HepG2 (cell line): ENCODE measurements at regions not wholly inside any gene's neighbourhood (a gene's known extent, or its start where the extent isn't known, plus 50 kb on each side); places are given as distances from the start of the nearest gene placed in this dataset.

ENCODE experiments used
- ASH2L ChIP-seq: fragments of 300-600, 200-600 bp; sonication (generic); IDR thresholded peaks from 2 replicates; pipeline ENCODE4 v1.7.0; 2017; ENCODE audit warnings: low read depth, mild to moderate bottlenecking, moderate library complexity, mixed read lengths, low read length; ENCODE audit not compliant: insufficient read length
- CEBPB ChIP-seq: IDR thresholded peaks from 2 replicates; pipeline ENCODE4 v1.6.1; 2011; ENCODE audit warnings: low read depth, low read length, improper control_type of control experiment, borderline replicate concordance
- FOXA3 ChIP-seq: IDR thresholded peaks from 2 replicates; pipeline ENCODE4 v1.6.1; 2016; ENCODE audit warnings: missing genetic modification reagents, missing compliant biosample characterization
- FOXP1 ChIP-seq, 2 experiments: fragments of 450-650 bp in 1 of 2; IDR thresholded peaks; 2 replicates each; pipeline ENCODE4 v1.6.1; 2017 to 2018; ENCODE audit warnings: antibody characterized with exemption in 1 of 2
- GLI4 ChIP-seq: sonication (generic); formaldehyde crosslinking; IDR thresholded peaks from 2 replicates; pipeline ENCODE4 v1.5.1; 2020; ENCODE audit warnings: missing genetic modification reagents, mild to moderate bottlenecking, moderate library complexity, borderline replicate concordance
- HBP1 ChIP-seq: IDR thresholded peaks from 2 replicates; pipeline ENCODE4 v1.6.1; 2016; ENCODE audit warnings: low read depth, control low read depth
- IRF2 ChIP-seq: IDR thresholded peaks from 2 replicates; pipeline ENCODE4 v1.6.1; 2018; ENCODE audit warnings: missing genetic modification reagents, missing compliant biosample characterization
- MAFF ChIP-seq: IDR thresholded peaks from 2 replicates; pipeline ENCODE4 v1.6.1; 2011; ENCODE audit warnings: low read depth, low read length, improper control_type of control experiment
- MAFK ChIP-seq, 2 experiments: IDR thresholded peaks in 1 of 2; conservative IDR thresholded peaks in 1 of 2; 2 replicates each; pipeline ENCODE4 v1.6.1; 2011; ENCODE audit warnings: improper control_type of control experiment in 2 of 2, low read length in 2 of 2
- SMAD3 ChIP-seq: sonication (generic); formaldehyde crosslinking; IDR thresholded peaks from 2 replicates; pipeline ENCODE4 v1.4.0; 2020; ENCODE audit warnings: missing genetic modification reagents
- SOX5 ChIP-seq: IDR thresholded peaks from 2 replicates; pipeline ENCODE4 v1.6.1; 2016; ENCODE audit warnings: borderline replicate concordance
- ZFX ChIP-seq: sonication (generic); formaldehyde crosslinking; IDR thresholded peaks from 2 replicates; pipeline ENCODE4 v1.4.0; 2020; ENCODE audit warnings: mild to moderate bottlenecking, low read depth, missing genetic modification reagents, moderate library complexity
- ZNF607 ChIP-seq: sonication (generic); formaldehyde crosslinking; IDR thresholded peaks from 2 replicates; pipeline ENCODE4 v1.5.1; 2020; ENCODE audit warnings: missing genetic modification reagents, mild to moderate bottlenecking, borderline replicate concordance
- ZNF891 ChIP-seq: sonication (generic); formaldehyde crosslinking; IDR thresholded peaks from 2 replicates; pipeline ENCODE4 v1.5.0; 2020; ENCODE audit warnings: mild to moderate bottlenecking, missing genetic modification reagents
- TF ChIP-seq, protein P1 (sequence below): sonication (generic); formaldehyde crosslinking; IDR thresholded peaks from 2 replicates; pipeline ENCODE4 v1.5.0; 2020; ENCODE audit warnings: mild to moderate bottlenecking, missing genetic modification reagents
- TF ChIP-seq, protein P2 (sequence below): sonication (generic); formaldehyde crosslinking; IDR thresholded peaks from 2 replicates; pipeline ENCODE4 v1.4.0; 2020; ENCODE audit warnings: missing genetic modification reagents

GRCh38 chrX:13123247-13123856 is 78.9 kb upstream of the FAM9C start (continued):
- TF ChIP-seq, protein P1, sequence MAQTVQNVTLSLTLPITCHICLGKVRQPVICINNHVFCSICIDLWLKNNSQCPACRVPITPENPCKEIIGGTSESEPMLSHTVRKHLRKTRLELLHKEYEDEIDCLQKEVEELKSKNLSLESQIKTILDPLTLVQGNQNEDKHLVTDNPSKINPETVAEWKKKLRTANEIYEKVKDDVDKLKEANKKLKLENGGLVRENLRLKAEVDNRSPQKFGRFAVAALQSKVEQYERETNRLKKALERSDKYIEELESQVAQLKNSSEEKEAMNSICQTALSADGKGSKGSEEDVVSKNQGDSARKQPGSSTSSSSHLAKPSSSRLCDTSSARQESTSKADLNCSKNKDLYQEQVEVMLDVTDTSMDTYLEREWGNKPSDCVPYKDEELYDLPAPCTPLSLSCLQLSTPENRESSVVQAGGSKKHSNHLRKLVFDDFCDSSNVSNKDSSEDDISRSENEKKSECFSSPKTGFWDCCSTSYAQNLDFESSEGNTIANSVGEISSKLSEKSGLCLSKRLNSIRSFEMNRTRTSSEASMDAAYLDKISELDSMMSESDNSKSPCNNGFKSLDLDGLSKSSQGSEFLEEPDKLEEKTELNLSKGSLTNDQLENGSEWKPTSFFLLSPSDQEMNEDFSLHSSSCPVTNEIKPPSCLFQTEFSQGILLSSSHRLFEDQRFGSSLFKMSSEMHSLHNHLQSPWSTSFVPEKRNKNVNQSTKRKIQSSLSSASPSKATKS (CRISPR knock-in tag): no peak
- TF ChIP-seq FOXP1 (IDR thresholded peaks at IDR 0.05) (no peak), FOXP1 (CRISPR knock-in tag; IDR thresholded peaks at IDR 0.05) (peak; percentile 64), ASH2L (peak; percentile 34), IRF2 (no peak), ZNF891 (CRISPR knock-in tag) (no peak), FOXA3 (CRISPR knock-in tag) (peak; percentile 53), HBP1 (CRISPR knock-in tag) (no peak), MAFF (peak; percentile 43; the same call in 1 of the 2 replicates), CEBPB (0 out of 2 replicates have a peak, but pooled peaks have one; percentile 25), ZNF607 (CRISPR knock-in tag) (no peak), GLI4 (no peak), ZFX (0 out of 2 replicates have a peak, but pooled peaks have one; percentile 24), MAFK (conservative IDR thresholded peaks at IDR 0.05 in 1 of 2, IDR thresholded peaks at IDR 0.05 in 1 of 2; ENCODE audit: low read length in 2 of 2) (peak; percentile 62 to 71), SOX5 (CRISPR knock-in tag) (peak; percentile 46; the same call in 1 of the 2 replicates), SMAD3 (CRISPR knock-in tag) (0 out of 2 replicates have a peak, but pooled peaks have one; percentile 24)
- TF ChIP-seq, protein P2, sequence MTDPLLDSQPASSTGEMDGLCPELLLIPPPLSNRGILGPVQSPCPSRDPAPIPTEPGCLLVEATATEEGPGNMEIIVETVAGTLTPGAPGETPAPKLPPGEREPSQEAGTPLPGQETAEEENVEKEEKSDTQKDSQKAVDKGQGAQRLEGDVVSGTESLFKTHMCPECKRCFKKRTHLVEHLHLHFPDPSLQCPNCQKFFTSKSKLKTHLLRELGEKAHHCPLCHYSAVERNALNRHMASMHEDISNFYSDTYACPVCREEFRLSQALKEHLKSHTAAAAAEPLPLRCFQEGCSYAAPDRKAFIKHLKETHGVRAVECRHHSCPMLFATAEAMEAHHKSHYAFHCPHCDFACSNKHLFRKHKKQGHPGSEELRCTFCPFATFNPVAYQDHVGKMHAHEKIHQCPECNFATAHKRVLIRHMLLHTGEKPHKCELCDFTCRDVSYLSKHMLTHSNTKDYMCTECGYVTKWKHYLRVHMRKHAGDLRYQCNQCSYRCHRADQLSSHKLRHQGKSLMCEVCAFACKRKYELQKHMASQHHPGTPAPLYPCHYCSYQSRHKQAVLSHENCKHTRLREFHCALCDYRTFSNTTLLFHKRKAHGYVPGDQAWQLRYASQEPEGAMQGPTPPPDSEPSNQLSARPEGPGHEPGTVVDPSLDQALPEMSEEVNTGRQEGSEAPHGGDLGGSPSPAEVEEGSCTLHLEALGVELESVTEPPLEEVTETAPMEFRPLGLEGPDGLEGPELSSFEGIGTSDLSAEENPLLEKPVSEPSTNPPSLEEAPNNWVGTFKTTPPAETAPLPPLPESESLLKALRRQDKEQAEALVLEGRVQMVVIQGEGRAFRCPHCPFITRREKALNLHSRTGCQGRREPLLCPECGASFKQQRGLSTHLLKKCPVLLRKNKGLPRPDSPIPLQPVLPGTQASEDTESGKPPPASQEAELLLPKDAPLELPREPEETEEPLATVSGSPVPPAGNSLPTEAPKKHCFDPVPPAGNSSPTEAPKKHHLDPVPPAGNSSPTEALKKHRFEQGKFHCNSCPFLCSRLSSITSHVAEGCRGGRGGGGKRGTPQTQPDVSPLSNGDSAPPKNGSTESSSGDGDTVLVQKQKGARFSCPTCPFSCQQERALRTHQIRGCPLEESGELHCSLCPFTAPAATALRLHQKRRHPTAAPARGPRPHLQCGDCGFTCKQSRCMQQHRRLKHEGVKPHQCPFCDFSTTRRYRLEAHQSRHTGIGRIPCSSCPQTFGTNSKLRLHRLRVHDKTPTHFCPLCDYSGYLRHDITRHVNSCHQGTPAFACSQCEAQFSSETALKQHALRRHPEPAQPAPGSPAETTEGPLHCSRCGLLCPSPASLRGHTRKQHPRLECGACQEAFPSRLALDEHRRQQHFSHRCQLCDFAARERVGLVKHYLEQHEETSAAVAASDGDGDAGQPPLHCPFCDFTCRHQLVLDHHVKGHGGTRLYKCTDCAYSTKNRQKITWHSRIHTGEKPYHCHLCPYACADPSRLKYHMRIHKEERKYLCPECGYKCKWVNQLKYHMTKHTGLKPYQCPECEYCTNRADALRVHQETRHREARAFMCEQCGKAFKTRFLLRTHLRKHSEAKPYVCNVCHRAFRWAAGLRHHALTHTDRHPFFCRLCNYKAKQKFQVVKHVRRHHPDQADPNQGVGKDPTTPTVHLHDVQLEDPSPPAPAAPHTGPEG: no peak
